Pulmonary artery endothelial cell (primary cell): ENCODE measurements at regions not wholly inside any gene's neighbourhood (a gene's known extent, or its start where the extent isn't known, plus 50 kb on each side); places are given as distances from the start of the nearest gene placed in this dataset.
"Not testable (repeated sequence)": the region's sequence is repeated elsewhere in the genome, so short reads cannot be mapped to it uniquely, and the experiment has no call there.

ENCODE experiments used
- DNase-seq: peaks from one replicate; pipeline ENCODE4 v3.0.0-alpha.2; 2011; ENCODE audit warnings: low read depth, low spot score

DNA sequence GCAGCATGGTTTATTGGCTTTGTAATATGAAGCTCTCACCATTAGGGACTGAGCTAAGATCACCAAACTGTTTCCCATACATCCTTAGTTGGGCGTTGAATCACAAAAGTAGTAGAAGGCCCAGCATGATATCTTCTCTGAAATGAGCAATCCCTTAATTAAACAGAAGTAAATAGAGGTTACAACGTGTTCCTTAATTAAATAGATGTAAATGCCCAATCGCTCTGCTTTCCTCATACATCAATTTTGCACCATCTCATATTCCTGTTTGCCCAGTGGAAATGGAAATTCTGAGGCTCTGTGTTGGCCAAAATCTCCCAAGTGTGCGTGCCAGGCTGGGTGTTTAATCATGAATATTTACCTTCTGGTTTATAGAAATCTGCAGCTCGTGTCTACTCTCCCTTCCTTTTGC lies 107.4 kb upstream of the FOXB1 start:
- no peak for DNase-seq

- DNase-seq, result no peak
These were observed 109.3 kb upstream of the FOXB1 start for GRCh38 chr15:59894835-59895234.

DNA sequence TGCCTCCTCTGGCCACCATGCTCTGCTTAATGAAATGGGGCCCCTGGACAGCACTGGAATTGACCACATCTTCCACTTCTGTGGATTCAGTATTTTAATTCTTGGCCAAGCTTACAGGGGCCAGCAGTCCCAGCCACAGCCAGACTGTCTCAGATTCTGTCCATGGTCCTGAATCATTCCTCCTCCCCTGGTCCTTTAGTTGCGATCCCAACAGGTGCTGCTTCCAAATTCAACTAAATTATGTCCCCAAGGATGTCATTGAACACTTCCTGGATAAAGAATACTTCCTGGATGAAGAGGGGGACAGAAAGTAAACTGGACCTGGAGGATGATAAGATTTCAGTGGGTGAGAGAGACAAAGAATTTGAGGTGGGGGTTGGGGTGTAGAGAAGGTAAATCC lies 111.1 kb upstream of the FOXB1 start:
- no peak for DNase-seq

- DNase-seq, result not testable (repeated sequence)
These were observed 116.2 kb upstream of the FOXB1 start for GRCh38 chr15:59887870-59888269.

DNA sequence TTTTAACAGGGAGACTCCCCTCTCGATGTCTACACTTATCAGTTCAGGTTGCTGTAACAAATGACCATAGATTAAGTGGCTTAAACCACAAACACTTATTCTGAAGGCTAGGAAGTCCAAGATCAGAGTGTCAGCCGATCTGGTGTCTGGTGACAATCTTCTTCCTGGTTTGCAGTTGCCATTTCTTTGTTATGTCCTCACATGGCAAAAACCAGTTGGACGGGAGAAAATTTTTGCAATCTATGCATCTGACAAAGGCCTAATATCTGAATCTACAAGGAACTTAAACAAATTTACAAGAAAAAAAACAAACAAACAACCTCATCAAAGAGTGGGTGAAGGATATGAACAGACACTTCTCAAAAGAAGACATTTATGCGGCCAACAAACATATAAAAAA lies 116.9 kb upstream of the FOXB1 start:
- DNase-seq, result no peak

- no peak for DNase-seq
These were observed 117.7 kb upstream of the FOXB1 start for GRCh38 chr15:59886441-59886840.

GRCh38 chr15:59885832-59886231 lies 118.3 kb upstream of the FOXB1 start:
- no peak for DNase-seq

GRCh38 chr15:59879506-59880265 lies 124.4 kb upstream of the FOXB1 start:
- DNase-seq, result peak; percentile 20

DNA sequence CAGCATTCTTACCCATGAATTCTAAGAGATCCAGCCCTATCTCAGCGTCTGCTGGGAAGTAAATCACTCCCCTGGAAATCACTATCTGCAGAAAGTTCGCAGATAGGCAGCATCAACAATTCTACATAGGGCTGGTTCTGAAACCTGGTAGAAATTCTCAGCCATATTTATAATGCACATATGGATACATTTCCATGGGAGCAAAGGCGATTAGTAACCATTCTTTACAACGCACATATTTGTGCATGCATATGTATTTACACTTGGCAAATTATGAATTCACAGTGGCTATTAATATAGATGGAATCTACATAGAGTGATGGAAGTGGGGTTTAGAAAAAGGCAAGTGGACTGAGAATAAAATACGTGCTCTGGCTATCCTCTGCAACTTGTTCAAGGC lies 128.0 kb upstream of the FOXB1 start:
- no peak for DNase-seq

DNA sequence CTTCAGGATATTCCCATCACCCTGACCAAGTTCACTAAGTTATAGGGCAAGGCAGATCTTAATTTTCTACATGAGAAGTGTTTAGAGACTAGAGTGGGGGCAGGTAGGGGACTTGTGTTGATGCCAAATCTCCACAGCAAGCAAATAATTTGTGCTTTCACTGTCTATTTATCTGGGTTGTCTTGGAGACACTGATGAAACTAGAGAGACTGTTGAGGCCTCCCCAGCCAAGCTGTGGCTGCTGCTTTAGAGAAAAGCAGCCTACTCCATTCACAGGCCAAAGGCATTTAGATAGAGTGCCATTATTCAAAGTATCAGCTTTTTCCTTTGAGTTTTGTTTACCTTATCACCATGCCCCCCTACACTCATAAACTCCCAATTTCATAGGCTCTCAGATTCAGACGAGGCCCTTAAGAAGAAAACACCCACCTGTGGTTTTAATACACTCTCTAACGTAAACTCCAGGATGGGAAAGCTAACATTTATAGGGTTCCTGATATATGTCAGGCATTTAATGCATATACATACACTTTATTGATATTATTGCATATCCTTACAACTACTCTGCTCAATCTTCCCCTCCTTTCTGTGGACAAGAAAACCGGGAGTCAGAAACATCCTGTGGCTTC lies 130.4 kb upstream of the FOXB1 start:
- DNase-seq, result no peak

- no peak for DNase-seq
These were observed 136.8 kb upstream of the FOXB1 start for GRCh38 chr15:59867086-59867855.

DNA sequence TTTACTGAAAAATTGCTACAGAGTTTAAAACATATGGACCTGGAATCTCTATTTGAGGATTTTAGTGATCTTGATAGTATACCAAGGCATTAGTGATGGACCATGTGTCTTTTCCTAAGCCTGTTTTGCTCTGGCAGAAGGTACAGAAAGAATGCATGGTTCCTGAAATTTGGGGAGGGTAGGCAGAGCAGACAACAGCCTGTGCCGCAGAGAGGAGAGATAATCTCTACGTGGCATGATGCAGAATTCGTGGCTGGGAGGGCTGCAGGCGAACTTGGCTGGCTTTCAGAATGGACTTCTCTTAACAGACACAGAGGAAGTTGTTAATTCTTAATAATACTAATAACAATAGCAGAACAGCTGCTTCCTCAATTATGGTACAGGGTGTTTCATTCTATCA lies 137.5 kb upstream of the FOXB1 start:
- no peak for DNase-seq

GRCh38 chr15:59862191-59863155 lies 141.6 kb upstream of the FOXB1 start:
- DNase-seq, result no peak

DNA sequence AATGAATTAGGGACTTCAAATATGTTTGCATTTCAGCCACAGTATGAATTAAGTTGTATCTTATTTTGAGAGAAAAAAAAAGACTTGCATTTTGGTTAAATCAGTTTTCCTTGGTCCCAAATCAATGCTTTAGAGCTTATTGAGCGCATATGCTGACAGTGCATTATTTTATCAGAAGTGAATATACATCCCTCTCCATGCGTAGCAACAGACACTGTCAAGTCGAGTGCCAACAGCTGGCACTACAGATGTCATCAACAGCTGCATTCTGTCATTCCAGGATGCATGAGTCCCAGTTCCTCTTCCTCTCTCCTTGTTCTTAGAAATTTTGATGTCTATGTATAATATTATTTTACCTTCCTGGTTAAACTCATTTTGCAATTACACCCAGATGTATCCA lies 156.1 kb upstream of the FOXB1 start:
- no peak for DNase-seq

DNA sequence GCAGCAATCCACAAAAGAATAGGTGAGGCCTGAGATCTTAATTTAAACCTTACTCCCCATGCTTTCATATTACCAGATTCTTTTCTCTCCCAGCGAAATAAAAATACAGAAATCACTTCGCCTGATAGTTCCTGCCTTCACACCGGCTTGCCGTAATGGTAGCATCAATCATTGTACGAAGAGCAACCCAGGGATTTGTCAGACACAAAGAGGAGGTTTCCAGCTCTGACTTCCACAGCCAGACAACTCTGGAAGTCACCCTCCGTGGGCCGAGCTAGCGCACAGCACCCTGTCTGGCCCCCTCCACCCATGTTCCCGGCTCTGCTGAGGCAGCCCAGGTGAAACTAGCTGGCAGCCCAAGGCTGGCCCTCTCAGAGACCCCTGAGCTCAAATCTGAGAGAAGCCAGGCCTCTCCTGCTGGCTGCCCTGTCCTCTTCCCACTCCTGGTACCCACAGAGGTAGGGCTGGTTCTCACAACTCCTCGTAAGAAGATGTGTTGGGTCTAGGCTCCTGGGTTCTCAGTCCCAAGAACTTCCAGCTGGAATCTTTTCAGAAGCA lies 156.9 kb upstream of the BNIP2 start:
- no peak for DNase-seq

- DNase-seq, result no peak
These were observed 154.5 kb upstream of the BNIP2 start for GRCh38 chr15:59843609-59844008.

DNA sequence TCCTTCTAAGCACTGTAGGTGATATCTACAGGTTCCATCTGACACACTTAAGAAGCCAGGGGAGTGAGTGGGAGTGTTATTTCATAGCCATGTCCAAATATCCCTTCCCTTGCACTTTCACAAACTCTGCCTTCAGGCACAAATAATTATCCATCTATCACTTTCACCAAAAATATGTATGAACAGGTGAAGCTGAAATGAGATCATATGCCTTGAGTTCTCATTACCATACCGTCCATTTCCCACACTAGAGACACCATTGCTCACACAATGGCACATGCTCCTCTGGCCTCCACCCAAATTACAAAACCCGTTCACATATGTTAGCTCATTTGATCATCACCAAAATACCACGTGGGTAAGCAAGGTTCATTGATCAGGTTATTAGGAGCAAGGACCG lies 151.9 kb upstream of the BNIP2 start:
- no peak for DNase-seq

DNA sequence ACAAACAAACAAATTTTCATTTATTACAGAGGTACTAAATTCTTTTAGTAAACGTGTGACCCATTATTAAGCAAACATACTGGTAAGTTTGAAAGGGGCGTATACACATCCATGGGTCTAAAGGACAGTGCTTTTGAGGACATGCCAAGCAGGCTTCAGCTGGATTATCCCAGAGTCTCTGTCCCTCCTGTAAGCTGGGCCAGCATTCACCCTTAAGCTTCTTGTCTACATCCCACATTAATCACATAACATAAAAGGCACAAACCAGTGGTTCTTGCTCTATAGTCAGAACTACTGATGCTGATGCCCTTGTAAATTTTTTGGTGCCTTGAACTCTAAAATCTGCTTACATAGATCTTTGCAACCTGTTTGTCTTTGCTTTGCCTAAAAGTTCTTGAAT lies 150.8 kb upstream of the BNIP2 start:
- DNase-seq, result no peak

DNA sequence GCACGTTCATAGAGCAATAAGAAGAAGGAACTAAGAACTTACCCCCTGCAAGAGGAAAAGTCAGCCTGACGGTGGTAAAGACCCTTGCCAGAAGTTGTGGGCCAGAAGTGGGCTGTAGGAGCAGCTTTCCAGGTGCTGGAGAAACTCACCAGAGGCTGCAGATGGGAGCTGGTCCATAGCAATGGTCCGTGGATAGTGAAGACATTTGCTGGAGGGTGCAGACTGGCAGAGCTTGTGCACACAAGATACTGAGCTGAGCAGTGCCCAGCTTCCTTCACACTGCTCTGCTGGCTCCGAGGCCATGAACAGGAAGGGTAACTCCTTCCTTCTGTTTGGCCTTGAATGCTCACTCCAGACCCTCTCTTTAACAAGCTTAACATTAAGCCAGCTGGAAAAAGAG lies 149.8 kb upstream of the BNIP2 start:
- no peak for DNase-seq

DNA sequence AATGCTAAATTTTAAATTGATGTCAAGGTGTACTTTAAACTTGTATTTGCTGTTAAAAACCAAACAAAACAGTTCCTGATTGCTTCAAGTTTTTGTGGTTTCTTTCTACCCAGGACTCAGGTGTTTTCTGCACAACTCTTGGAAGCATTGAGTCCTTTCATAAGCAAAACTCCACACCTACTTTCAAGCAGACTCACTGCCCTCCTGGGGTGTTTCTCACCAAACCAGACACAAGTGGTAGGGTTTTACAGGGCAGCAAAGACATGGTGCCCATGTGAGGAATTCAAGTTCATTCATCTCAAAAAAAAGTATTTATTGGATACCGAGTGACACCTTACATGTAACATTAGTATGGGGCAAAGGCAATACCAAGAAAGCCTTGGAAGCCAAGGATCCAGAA lies 146.7 kb upstream of the BNIP2 start:
- DNase-seq, result no peak

GRCh38 chr15:59834528-59834927 lies 145.4 kb upstream of the BNIP2 start:
- DNase-seq, result no peak
